GM12874 (cell line): ENCODE measurements at regions not wholly inside any gene's neighbourhood (a gene's known extent, or its start where the extent isn't known, plus 50 kb on each side); places are given as distances from the start of the nearest gene placed in this dataset.

Experiments
- CTCF ChIP-seq: IDR thresholded peaks from 2 replicates; pipeline ENCODE4 v1.5.1; 2011; ENCODE audit warnings: low read depth, mild to moderate bottlenecking, control low read depth, low read length, moderate library complexity; ENCODE audit not compliant: insufficient read depth

GRCh38 chr12:58247633-58248032, 306.3 kb downstream of the ATP23 start:
- TF ChIP-seq CTCF, result no peak

GRCh38 chr12:58248599-58248998, 307.2 kb downstream of the ATP23 start:
- no peak for TF ChIP-seq CTCF

GRCh38 chr12:58249610-58250009, 308.2 kb downstream of the ATP23 start:
- TF ChIP-seq CTCF, result no peak

GRCh38 chr12:58250077-58250476, 308.7 kb downstream of the ATP23 start:
- TF ChIP-seq CTCF, result no peak

- no peak for TF ChIP-seq CTCF
Measured at GRCh38 chr12:58252914-58253313, 311.5 kb downstream of the ATP23 start.

- TF ChIP-seq CTCF, result no peak
Measured at GRCh38 chr12:58253663-58254062, 312.3 kb downstream of the ATP23 start.

- TF ChIP-seq CTCF, result no peak
Measured at GRCh38 chr12:58254463-58255100, 313.2 kb downstream of the ATP23 start.
